ENCODE measurements at regions not wholly inside any gene's neighbourhood (a gene's known extent, or its start where the extent isn't known, plus 50 kb on each side); places are given as distances from the start of the nearest gene placed in this dataset.

- DNase-seq (ENCODE audit: low read depth in 2 of 2, low spot score in 1 of 2): no peak
These were observed 1263.2 kb downstream of the FAM181B start for GRCh38 chr11:81470446-81470845.

- no peak for DNase-seq (ENCODE audit: low read depth in 2 of 2, low spot score in 1 of 2)
These were observed 1273.8 kb downstream of the FAM181B start for GRCh38 chr11:81459766-81460306.

GRCh38 chr11:81449588-81450156, 1284.0 kb downstream of the FAM181B start:
- DNase-seq (ENCODE audit: low read depth in 2 of 2, low spot score in 1 of 2): no peak

GRCh38 chr11:81444297-81444696, 1289.4 kb downstream of the FAM181B start:
- DNase-seq (ENCODE audit: low read depth in 2 of 2, low spot score in 1 of 2): no peak

- no peak for DNase-seq (ENCODE audit: low read depth in 2 of 2, low spot score in 1 of 2)
These were observed 1301.3 kb downstream of the FAM181B start for GRCh38 chr11:81432333-81432732.

- no peak for DNase-seq (ENCODE audit: low read depth in 2 of 2, low spot score in 1 of 2)
These were observed 1308.8 kb downstream of the FAM181B start for GRCh38 chr11:81424822-81425221.

- no peak for DNase-seq (ENCODE audit: low read depth in 2 of 2, low spot score in 1 of 2)
These were observed 1311.3 kb downstream of the FAM181B start for GRCh38 chr11:81422402-81422801.

GRCh38 chr11:81421251-81421860, 1312.3 kb downstream of the FAM181B start:
- no peak for DNase-seq (ENCODE audit: low read depth in 2 of 2, low spot score in 1 of 2)

GRCh38 chr11:81420668-81421250, 1312.9 kb downstream of the FAM181B start:
- DNase-seq (ENCODE audit: low read depth in 2 of 2, low spot score in 1 of 2): no peak

GRCh38 chr11:81397316-81397715, 1336.3 kb downstream of the FAM181B start:
- no peak for DNase-seq (ENCODE audit: low read depth in 2 of 2, low spot score in 1 of 2)

- DNase-seq (ENCODE audit: low read depth in 2 of 2, low spot score in 1 of 2): no peak
These were observed 1339.4 kb downstream of the FAM181B start for GRCh38 chr11:81394311-81394710.

GRCh38 chr11:81388326-81388725, 1345.3 kb downstream of the FAM181B start:
- DNase-seq (ENCODE audit: low read depth in 2 of 2, low spot score in 1 of 2): no peak

- no peak for DNase-seq (ENCODE audit: low read depth in 2 of 2, low spot score in 1 of 2)
These were observed 1353.3 kb downstream of the FAM181B start for GRCh38 chr11:81380395-81380794.

- no peak for DNase-seq (ENCODE audit: low read depth in 2 of 2, low spot score in 1 of 2)
These were observed 1356.2 kb downstream of the FAM181B start for GRCh38 chr11:81377418-81377817.

- DNase-seq (ENCODE audit: low read depth in 2 of 2, low spot score in 1 of 2): no peak
These were observed 1359.7 kb downstream of the FAM181B start for GRCh38 chr11:81373986-81374385.

- DNase-seq (ENCODE audit: low read depth in 2 of 2, low spot score in 1 of 2): no peak
These were observed 1365.5 kb downstream of the FAM181B start for GRCh38 chr11:81368192-81368591.

- DNase-seq (ENCODE audit: low read depth in 2 of 2, low spot score in 1 of 2): no peak
These were observed 1368.2 kb downstream of the FAM181B start for GRCh38 chr11:81365496-81365895.

GRCh38 chr11:81359476-81359875, 1374.2 kb downstream of the FAM181B start:
- no peak for DNase-seq (ENCODE audit: low read depth in 2 of 2, low spot score in 1 of 2)

GRCh38 chr11:81345609-81346008, 1388.1 kb downstream of the FAM181B start:
- no peak for DNase-seq (ENCODE audit: low read depth in 2 of 2, low spot score in 1 of 2)

GRCh38 chr11:81342966-81343365, 1390.7 kb downstream of the FAM181B start:
- no peak for DNase-seq (ENCODE audit: low read depth in 2 of 2, low spot score in 1 of 2)

- DNase-seq (ENCODE audit: low read depth in 2 of 2, low spot score in 1 of 2): no peak
These were observed 1393.4 kb downstream of the FAM181B start for GRCh38 chr11:81340225-81340624.

- DNase-seq (ENCODE audit: low read depth in 2 of 2, low spot score in 1 of 2): no peak
These were observed 1394.1 kb downstream of the FAM181B start for GRCh38 chr11:81339521-81339920.

GRCh38 chr11:81337756-81338155, 1395.9 kb downstream of the FAM181B start:
- no peak for DNase-seq (ENCODE audit: low read depth in 2 of 2, low spot score in 1 of 2)
